ENCODE measurements at regions not wholly inside any gene's neighbourhood (a gene's known extent, or its start where the extent isn't known, plus 50 kb on each side); places are given as distances from the start of the nearest gene placed in this dataset.

- Histone ChIP-seq H2AFZ (ENCODE audit: low read depth, low read length) (no peak overlapping the region), H3K4me3 (ENCODE audit: low read depth in 1 of 2, low read length in 2 of 2) (no peak overlapping the region), H3K9me3 (ENCODE audit: insufficient read depth, low read length, severe bottlenecking) (peaks cover 13% of the 10 kb centered on the region), H3K4me2 (ENCODE audit: insufficient read depth, low read length) (no peak overlapping the region), H3K4me1 (ENCODE audit: insufficient read depth, low read length) (0 out of 2 replicates have a peak, but pooled peaks cover 5% of the 10 kb centered on the region), H4K20me1 (ENCODE audit: insufficient read depth, low read length) (no peaks in the 10 kb centered on the region), H3K9ac (ENCODE audit: low read depth, low read length) (no peak overlapping the region), H3K27me3 (ENCODE audit: insufficient read depth, low read length, poor library complexity) (no peaks in the 10 kb centered on the region), H3K79me2 (ENCODE audit: insufficient read depth, low read length) (no peaks in the 10 kb centered on the region), H3K36me3 (ENCODE audit: insufficient read depth, low read length) (no peaks in the 10 kb centered on the region), H3K27ac (ENCODE audit: low read length) (no peak overlapping the region)
- TF ChIP-seq EZH2 (IDR thresholded peaks at IDR 0.05; ENCODE audit: borderline replicate concordance, low read depth, low read length, severe bottlenecking) = no peak
- TF ChIP-seq CTCF (IDR thresholded peaks at IDR 0.05; ENCODE audit: borderline replicate concordance, extremely low read depth, low read length, poor library complexity, severe bottlenecking) = no peak
- DNase-seq (no peak), ATAC-seq (ENCODE audit: insufficient read depth, low read depth) (no peak)
Measured at GRCh38 chr15:93771196-93772030, 459.9 kb upstream of the MCTP2 start.

GRCh38 chr15:93770788-93771187 lies 460.6 kb upstream of the MCTP2 start:
- TF ChIP-seq EZH2 (IDR thresholded peaks at IDR 0.05; ENCODE audit: borderline replicate concordance, low read depth, low read length, severe bottlenecking) (no peak), CTCF (IDR thresholded peaks at IDR 0.05; ENCODE audit: borderline replicate concordance, extremely low read depth, low read length, poor library complexity, severe bottlenecking) (no peak)
- Histone ChIP-seq H3K4me2 (ENCODE audit: insufficient read depth, low read length) (no peak overlapping the region), H3K9ac (ENCODE audit: low read depth, low read length) (no peak overlapping the region), H3K27me3 (ENCODE audit: insufficient read depth, low read length, poor library complexity) (no peaks in the 10 kb centered on the region), H2AFZ (ENCODE audit: low read depth, low read length) (no peak overlapping the region), H4K20me1 (ENCODE audit: insufficient read depth, low read length) (no peaks in the 10 kb centered on the region), H3K4me1 (ENCODE audit: insufficient read depth, low read length) (0 out of 2 replicates have a peak, but pooled peaks cover 5% of the 10 kb centered on the region), H3K4me3 (ENCODE audit: low read depth in 1 of 2, low read length in 2 of 2) (no peak overlapping the region), H3K36me3 (ENCODE audit: insufficient read depth, low read length) (no peaks in the 10 kb centered on the region), H3K9me3 (ENCODE audit: insufficient read depth, low read length, severe bottlenecking) (peaks cover 13% of the 10 kb centered on the region), H3K27ac (ENCODE audit: low read length) (no peak overlapping the region), H3K79me2 (ENCODE audit: insufficient read depth, low read length) (no peaks in the 10 kb centered on the region)
- DNase-seq (no peak), ATAC-seq (ENCODE audit: insufficient read depth, low read depth) (no peak)

DNA sequence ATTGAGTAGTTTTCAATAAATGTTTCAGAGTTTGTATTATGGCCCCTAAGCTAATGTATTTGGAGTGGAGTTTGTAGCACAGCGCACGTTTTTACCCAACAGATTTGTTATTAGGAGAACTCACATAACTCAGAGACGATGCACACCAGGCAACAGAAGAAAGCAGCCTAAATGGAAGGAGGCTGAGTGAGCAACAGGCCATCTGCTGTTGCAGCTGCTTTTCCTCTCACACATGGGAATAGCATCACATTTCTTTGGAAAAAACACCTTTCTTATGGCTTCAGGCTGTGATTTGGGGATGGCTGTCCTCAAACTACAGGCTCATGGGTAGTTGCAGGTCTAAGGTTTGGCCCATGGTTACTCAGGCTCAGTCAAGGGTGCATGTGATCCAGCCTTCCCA lies 469.3 kb upstream of the MCTP2 start:
- DNase-seq (no peak), ATAC-seq (ENCODE audit: insufficient read depth, low read depth) (no peak)
- H3K4me3 ChIP-seq (ENCODE audit: low read depth in 1 of 2, low read length in 2 of 2) = no peak overlapping the region
- no peaks in the 10 kb centered on the region for H4K20me1 ChIP-seq (ENCODE audit: insufficient read depth, low read length)
- no peaks in the 10 kb centered on the region for H3K36me3 ChIP-seq (ENCODE audit: insufficient read depth, low read length)
- H3K9ac ChIP-seq (ENCODE audit: low read depth, low read length) = no peak overlapping the region
- H3K27me3 ChIP-seq (ENCODE audit: insufficient read depth, low read length, poor library complexity) = no peaks in the 10 kb centered on the region
- H3K79me2 ChIP-seq (ENCODE audit: insufficient read depth, low read length) = no peaks in the 10 kb centered on the region
- no peak overlapping the region for H3K4me2 ChIP-seq (ENCODE audit: insufficient read depth, low read length)
- no peaks in the 10 kb centered on the region for H3K9me3 ChIP-seq (ENCODE audit: insufficient read depth, low read length, severe bottlenecking)
- H2AFZ ChIP-seq (ENCODE audit: low read depth, low read length) = no peak overlapping the region
- H3K27ac ChIP-seq (ENCODE audit: low read length) = no peak overlapping the region
- H3K4me1 ChIP-seq (ENCODE audit: insufficient read depth, low read length) = 0 out of 2 replicates have a peak, but pooled peaks cover under 1% of the 10 kb centered on the region
- TF ChIP-seq EZH2 (IDR thresholded peaks at IDR 0.05; ENCODE audit: borderline replicate concordance, low read depth, low read length, severe bottlenecking) = no peak
- TF ChIP-seq CTCF (IDR thresholded peaks at IDR 0.05; ENCODE audit: borderline replicate concordance, extremely low read depth, low read length, poor library complexity, severe bottlenecking) = no peak
